SJCRH30 (cell line): ENCODE measurements at regions not wholly inside any gene's neighbourhood (a gene's known extent, or its start where the extent isn't known, plus 50 kb on each side); places are given as distances from the start of the nearest gene placed in this dataset.

Experiments used
- DNase-seq, 2 experiments: peaks; one replicate each; pipeline ENCODE4 v3.0.0-alpha.2; 2015 to 2020
- H3K27ac ChIP-seq: fragments of 250-450 bp; sonication (Bioruptor Pico); 2 replicates; pipeline ENCODE4 v1.5.1; 2020; ENCODE audit warnings: mild to moderate bottlenecking, moderate library complexity
- H3K27me3 ChIP-seq: fragments of 250-450 bp; sonication (Bioruptor Pico); 2 replicates; pipeline ENCODE4 v1.5.1; 2020; ENCODE audit warnings: mild to moderate bottlenecking, moderate library complexity
- H3K36me3 ChIP-seq: fragments of 250-450 bp; sonication (Bioruptor Pico); 2 replicates; pipeline ENCODE4 v1.5.1; 2020; ENCODE audit warnings: mild to moderate bottlenecking, moderate library complexity
- H3K4me1 ChIP-seq: fragments of 250-450 bp; sonication (Bioruptor Pico); 2 replicates; pipeline ENCODE4 v1.5.1; 2020; ENCODE audit warnings: mild to moderate bottlenecking, moderate library complexity
- H3K4me3 ChIP-seq: fragments of 250-450 bp; sonication (Bioruptor Pico); 2 replicates; pipeline ENCODE4 v1.5.1; 2020; ENCODE audit warnings: mild to moderate bottlenecking, moderate library complexity
- H3K9me3 ChIP-seq: fragments of 250-450 bp; sonication (Bioruptor Pico); replicated peaks from 2 replicates; pipeline ENCODE4 v1.5.1; 2020; ENCODE audit warnings: mild to moderate bottlenecking, moderate library complexity

DNA sequence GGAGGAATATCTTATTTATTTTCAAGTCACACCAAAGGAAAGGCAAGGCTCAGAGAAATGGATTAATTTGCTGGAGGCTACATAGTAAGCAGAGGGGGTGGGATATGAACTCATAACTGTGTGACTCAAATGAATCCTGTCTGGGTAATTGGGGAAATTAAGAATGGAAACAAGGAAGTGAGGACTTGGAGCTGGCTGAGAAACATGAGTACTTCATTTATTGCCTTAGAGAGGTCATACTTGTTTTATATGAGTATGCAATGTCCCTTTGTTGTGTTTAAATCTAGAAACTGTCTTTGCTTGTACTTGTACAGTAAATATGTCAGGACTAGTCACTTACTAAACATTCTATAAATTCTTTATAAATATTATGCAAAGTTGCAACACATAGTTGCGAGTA lies 2166.7 kb upstream of the PIK3C3 start:
- Histone ChIP-seq H3K27ac (no peak overlapping the region), H3K4me3 (no peak overlapping the region), H3K36me3 (no peaks in the 10 kb centered on the region), H3K27me3 (no peaks in the 10 kb centered on the region), H3K4me1 (no peaks in the 10 kb centered on the region), H3K9me3 (no peaks in the 10 kb centered on the region)
- no peak for DNase-seq

DNA sequence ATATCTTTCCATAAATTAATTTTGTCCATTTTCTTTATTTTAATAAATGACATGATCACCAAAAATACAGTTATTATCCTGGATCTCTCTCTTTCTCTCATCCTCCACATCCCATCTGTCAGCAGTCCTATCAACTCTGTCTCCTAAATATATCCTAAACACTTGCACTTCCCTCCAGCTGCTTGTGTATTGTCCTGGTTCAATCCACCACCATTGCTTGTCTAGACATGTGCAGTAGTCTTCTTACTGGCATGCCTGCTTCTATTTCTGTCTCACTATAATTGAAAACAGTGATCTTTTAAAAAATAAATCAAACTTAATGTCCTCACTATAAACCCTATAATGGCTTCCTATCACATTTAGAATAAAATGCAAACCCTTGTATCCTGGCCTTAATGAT lies 2168.6 kb upstream of the PIK3C3 start:
- H3K27me3 ChIP-seq, result no peaks in the 10 kb centered on the region
- no peak overlapping the region for H3K4me3 ChIP-seq
- no peaks in the 10 kb centered on the region for H3K36me3 ChIP-seq
- no peaks in the 10 kb centered on the region for H3K4me1 ChIP-seq
- H3K27ac ChIP-seq, result no peak overlapping the region
- no peak for DNase-seq
- H3K9me3 ChIP-seq, result no peaks in the 10 kb centered on the region

DNA sequence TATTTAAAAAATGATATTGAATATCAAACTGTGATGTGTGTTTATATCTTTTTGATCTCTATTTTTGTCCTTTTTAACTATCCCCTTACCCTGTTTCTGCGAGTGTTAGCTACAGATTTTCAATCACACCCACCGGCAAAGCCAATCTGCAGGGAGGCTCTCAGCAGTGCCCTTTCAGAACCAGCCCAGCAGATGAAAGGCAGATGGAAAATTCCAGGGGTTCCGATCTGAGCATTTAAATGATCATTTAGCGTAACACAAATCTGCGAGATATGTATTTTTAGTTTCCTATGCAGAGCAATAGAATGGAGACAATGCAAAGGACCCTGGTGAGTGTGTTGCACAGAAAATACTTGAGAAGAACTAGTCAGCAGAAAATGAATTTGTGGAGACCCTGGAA lies 2170.5 kb upstream of the PIK3C3 start:
- Histone ChIP-seq H3K4me1 (no peaks in the 10 kb centered on the region), H3K27me3 (no peaks in the 10 kb centered on the region), H3K4me3 (no peak overlapping the region)

DNA sequence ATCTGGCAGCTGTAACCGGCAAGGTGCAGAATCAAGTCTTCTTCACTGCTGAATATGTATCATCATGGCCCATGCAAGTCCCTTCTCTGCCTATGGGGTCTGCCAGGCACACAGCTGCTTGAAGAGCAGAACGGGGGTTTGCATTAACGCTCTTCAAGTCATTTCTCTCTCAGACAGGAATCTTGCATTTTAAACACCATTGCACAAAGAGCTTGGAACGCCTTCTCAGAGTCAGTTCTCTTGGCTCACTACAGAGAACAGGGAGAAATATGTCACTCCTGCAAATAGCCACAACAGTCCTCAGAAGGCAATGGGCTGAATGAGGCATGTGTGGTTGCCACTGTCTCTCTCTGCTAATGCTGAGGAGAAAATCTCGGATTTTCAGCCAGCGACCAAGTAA lies 2173.5 kb upstream of the PIK3C3 start:
- H3K27ac ChIP-seq, result no peak overlapping the region
- H3K27me3 ChIP-seq, result no peaks in the 10 kb centered on the region
- no peaks in the 10 kb centered on the region for H3K9me3 ChIP-seq
- no peak for DNase-seq
- no peak overlapping the region for H3K4me3 ChIP-seq
- no peaks in the 10 kb centered on the region for H3K36me3 ChIP-seq
- H3K4me1 ChIP-seq, result no peaks in the 10 kb centered on the region

More for the DNA sequence above, 2170.5 kb upstream of the PIK3C3 start:
- H3K9me3 ChIP-seq, result no peaks in the 10 kb centered on the region
- no peak overlapping the region for H3K27ac ChIP-seq
- DNase-seq, result no peak
- H3K36me3 ChIP-seq, result no peaks in the 10 kb centered on the region

DNA sequence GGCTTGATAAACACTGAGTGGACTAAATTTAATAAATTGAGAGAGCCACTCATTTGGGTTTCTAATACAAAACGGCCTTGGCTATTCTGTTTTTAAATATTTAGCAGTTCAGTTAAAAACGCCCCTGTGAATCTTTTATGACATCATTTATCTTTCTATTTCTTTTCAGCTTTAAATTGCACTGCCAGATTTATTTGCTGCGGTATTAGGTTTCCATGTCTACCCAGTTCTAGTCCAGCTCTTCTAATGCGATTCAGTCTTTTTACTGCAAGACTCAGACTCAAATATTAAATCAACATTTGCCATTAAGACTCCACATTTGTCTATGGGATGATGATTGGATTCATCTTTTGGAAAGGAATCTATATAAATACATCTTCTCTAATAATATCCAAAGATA lies 2174.3 kb upstream of the PIK3C3 start:
- no peaks in the 10 kb centered on the region for H3K9me3 ChIP-seq
- no peaks in the 10 kb centered on the region for H3K4me1 ChIP-seq
- no peak overlapping the region for H3K4me3 ChIP-seq
- H3K27ac ChIP-seq, result no peak overlapping the region
- no peaks in the 10 kb centered on the region for H3K27me3 ChIP-seq
- H3K36me3 ChIP-seq, result no peaks in the 10 kb centered on the region
- DNase-seq, result no peak

DNA sequence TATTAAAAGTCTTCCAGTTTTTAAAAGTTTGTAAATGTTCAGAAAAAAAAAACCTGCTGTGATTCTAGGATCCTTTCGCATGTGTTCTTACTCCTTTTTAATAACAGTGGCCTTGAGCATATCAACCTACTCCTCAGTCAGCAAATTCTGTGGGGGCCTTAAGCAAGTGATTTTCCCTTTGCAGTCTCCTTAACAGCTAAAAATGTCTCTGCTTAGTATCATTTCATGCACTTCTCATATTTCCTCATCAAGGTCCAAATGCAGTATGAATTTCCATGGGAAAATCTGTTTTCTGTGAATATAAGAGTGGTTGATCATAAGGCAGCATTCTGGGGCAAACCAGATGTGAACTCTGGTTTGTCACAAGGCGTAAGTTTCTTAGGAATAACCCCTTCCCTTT lies 2175.1 kb upstream of the PIK3C3 start:
- H3K27me3 ChIP-seq, result no peaks in the 10 kb centered on the region
- H3K36me3 ChIP-seq, result no peaks in the 10 kb centered on the region
- H3K4me1 ChIP-seq, result no peaks in the 10 kb centered on the region
- no peak overlapping the region for H3K27ac ChIP-seq
- no peaks in the 10 kb centered on the region for H3K9me3 ChIP-seq
- no peak for DNase-seq
- no peak overlapping the region for H3K4me3 ChIP-seq

DNA sequence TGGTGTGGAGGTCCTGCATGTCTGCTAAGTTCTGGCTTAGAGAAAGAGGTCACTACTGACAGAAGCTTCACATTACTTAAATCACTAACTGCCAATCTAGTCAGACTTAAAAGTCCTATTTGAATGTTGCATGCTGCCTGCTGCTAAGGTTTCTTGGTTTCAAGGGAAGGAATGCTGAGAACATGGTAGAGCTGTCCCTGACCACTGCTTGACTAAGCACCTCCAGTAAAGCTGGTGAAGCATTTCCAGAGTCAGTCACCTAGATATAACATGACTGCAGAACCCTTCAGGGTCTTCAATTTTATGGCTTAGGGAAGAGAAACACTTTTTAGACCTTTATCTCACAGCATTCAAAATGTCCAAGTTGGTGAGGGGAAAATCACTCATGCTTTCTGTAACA lies 2178.3 kb upstream of the PIK3C3 start:
- Histone ChIP-seq H3K36me3 (no peaks in the 10 kb centered on the region), H3K27ac (no peak overlapping the region), H3K9me3 (no peaks in the 10 kb centered on the region), H3K4me1 (no peaks in the 10 kb centered on the region), H3K4me3 (no peak overlapping the region), H3K27me3 (no peaks in the 10 kb centered on the region)
- no peak for DNase-seq

DNA sequence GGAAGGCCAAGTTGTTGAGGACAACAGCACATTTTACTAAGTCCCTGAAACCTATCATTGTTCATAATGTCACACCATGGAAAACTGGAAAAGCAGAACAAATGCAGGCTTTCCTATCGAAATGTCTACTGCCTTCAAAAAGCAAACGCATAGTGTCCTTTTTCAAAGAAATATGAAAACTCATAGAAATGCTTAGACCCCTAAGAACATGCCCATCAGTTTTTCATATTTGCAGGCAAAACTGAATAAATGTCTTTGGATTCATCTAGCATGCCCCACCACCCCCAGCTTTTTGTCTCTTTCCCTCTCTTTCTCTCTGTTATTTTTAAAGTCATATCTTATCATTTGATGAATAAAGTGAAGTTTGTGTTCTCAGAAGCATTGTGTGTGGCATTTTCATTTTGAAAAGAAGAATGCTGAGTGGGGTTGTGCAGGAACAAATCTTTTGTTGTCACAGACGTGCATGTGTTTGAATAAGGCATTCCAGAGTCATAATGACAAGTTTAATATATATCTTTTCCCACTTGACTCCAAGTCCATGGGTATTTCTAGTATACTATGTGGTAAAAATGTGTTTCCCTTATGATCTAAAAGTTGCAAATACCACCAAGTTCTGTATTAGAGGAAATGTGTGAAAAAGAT lies 2180.0 kb upstream of the PIK3C3 start:
- no peaks in the 10 kb centered on the region for H3K27me3 ChIP-seq
- H3K36me3 ChIP-seq, result no peaks in the 10 kb centered on the region
- H3K27ac ChIP-seq, result no peak overlapping the region
- DNase-seq, result no peak
- H3K4me1 ChIP-seq, result no peaks in the 10 kb centered on the region
- no peak overlapping the region for H3K4me3 ChIP-seq
- no peaks in the 10 kb centered on the region for H3K9me3 ChIP-seq

DNA sequence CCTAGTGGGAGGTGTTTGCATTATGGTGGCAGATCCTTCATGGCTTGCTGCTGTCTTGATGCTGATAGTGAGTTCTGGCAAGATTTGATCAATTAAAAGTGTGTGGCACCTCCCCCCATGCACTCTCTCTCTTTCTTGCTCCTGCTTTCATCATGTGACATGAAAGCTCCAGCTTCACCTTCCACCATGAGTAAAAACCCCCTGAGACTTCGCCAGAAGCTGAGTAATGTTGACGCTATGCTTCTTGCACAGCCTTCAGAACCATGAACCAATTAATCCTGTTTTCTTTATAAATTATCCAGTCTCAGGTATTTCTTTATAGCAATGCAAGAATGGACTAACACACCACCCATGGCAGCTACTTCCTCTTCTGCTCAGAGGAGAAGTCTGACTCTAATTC lies 2181.4 kb upstream of the PIK3C3 start:
- H3K27me3 ChIP-seq, result no peaks in the 10 kb centered on the region
- H3K4me1 ChIP-seq, result no peaks in the 10 kb centered on the region
- H3K9me3 ChIP-seq, result no peaks in the 10 kb centered on the region
- no peak overlapping the region for H3K27ac ChIP-seq
- H3K36me3 ChIP-seq, result no peaks in the 10 kb centered on the region
- no peak for DNase-seq
- no peak overlapping the region for H3K4me3 ChIP-seq

DNA sequence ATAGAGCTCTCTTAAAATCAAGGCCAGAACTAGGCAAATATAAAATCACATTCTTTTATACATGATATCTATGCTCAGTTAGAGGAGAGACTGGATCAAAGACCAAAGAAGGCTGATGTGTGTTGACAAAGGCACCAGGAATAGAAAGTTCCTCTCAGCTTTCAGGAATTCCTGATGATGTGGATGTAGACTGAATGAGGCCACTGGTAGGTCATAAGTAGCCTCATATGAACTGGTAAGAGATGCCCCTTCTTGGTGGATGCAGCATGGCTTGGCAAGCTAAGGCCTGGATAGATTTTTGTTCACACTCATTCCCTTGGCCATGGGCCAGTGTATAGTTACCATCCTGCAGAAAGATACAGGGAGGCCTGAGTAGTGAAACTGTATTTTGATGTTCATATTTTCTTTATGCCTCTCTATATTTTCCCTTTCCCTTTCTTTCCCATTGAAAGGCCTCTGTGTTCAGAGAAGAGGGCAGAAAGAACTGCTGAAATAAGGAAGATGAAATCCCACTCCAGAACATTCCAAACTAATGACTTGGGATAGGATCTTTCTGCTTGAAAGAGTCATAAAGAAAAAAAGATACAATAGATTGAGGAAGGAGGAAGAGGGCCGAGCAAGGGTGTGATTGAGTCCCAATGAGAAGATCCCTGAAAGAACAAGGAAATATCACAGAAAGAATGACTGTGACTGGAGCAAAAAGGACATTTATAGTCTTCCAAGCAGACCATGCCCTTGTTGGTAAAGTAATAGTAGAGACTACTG lies 2182.7 kb upstream of the PIK3C3 start:
- H3K27ac ChIP-seq, result no peak overlapping the region
- no peak overlapping the region for H3K4me3 ChIP-seq

DNA sequence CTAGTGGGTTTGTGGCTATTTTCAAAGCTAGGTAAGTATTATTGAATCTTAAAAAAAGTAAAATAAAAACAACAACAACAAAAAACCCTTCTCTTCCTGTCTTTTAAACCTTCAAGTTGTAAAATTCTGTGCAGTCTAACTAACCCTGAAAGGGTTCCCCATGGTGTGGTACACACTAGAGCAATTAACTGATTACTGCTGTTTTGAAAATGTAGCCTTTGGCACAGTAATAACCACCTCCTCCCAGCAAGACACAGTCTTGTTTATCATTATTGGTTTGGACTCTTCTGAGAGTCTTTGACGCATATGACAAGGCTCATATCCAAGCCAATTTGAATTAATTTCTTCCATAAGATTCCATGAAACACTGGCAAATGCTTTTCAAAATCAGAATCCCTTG lies 2184.6 kb upstream of the PIK3C3 start:
- H3K9me3 ChIP-seq, result no peaks in the 10 kb centered on the region
- no peak overlapping the region for H3K27ac ChIP-seq
- H3K27me3 ChIP-seq, result no peaks in the 10 kb centered on the region
- no peak for DNase-seq
- H3K36me3 ChIP-seq, result no peaks in the 10 kb centered on the region
- no peaks in the 10 kb centered on the region for H3K4me1 ChIP-seq
- H3K4me3 ChIP-seq, result no peak overlapping the region

More for the DNA sequence above, 2182.7 kb upstream of the PIK3C3 start:
- Histone ChIP-seq H3K4me1 (no peaks in the 10 kb centered on the region), H3K9me3 (no peaks in the 10 kb centered on the region), H3K36me3 (no peaks in the 10 kb centered on the region), H3K27me3 (no peaks in the 10 kb centered on the region)
- DNase-seq, result no peak

DNA sequence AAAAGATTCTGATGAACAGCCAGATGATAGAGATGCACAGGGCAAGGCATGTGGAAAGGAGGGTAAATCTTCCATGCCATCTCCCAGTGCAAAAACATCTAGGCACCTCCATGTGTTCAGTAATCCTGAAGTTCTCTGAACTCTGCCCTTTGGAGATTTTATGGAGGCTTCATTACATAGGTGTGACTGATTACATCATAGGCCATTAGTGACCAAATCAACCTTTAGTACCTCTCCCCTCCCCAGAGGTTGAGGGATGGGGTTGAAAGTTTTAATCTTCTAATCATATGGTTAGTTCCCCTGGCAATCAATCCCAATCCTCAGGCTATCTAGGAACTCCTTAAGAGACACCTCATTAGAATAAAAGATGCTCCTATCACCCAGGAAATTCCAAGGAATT lies 2190.2 kb upstream of the PIK3C3 start:
- H3K27ac ChIP-seq, result no peak overlapping the region
- no peaks in the 10 kb centered on the region for H3K36me3 ChIP-seq
- DNase-seq, result no peak
- H3K27me3 ChIP-seq, result no peaks in the 10 kb centered on the region
- H3K9me3 ChIP-seq, result no peaks in the 10 kb centered on the region
- H3K4me3 ChIP-seq, result no peak overlapping the region
- no peaks in the 10 kb centered on the region for H3K4me1 ChIP-seq

DNA sequence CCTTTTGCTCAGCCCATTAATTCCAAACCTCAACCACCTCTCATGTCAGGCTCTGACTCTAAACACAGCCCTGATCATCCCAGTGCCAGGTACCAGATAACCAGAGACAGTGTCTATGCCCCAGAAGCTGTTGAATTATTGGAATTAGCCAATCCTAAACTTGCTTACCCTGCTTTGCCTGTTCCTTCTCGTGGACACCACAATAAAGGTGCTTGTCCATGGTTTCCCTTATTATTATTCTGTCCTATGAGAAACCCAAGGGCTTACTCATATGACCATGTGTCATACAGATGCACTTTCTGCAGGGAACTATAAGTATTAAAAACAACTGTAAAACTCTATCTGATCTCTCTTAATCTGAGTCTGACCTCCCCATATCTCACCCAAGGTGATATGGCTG lies 2193.8 kb upstream of the PIK3C3 start:
- H3K9me3 ChIP-seq, result no peaks in the 10 kb centered on the region
- no peaks in the 10 kb centered on the region for H3K36me3 ChIP-seq
- DNase-seq, result no peak
- H3K4me1 ChIP-seq, result no peaks in the 10 kb centered on the region
- no peak overlapping the region for H3K27ac ChIP-seq
- H3K27me3 ChIP-seq, result no peaks in the 10 kb centered on the region
- H3K4me3 ChIP-seq, result no peak overlapping the region

DNA sequence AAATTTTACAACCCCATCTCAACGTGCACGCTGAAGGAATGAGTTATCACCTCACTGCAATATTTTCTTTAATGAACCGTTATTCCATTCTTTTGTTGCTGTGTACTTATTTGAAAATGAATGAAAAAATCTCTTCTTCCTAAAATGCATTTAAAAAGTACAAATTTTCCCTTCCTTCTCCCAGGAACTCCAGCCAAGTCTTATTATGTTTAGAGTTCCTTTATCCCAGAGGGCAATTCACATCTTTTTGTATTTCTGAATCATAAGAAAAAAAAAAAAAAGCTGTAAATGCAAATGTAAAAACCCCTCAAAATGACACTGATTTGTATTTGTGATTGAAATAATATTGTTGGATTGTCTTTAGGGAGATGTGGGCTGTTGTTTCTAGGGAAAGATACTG lies 2194.3 kb upstream of the CELF4 start:
- no peaks in the 10 kb centered on the region for H3K27me3 ChIP-seq
- H3K9me3 ChIP-seq, result no peaks in the 10 kb centered on the region
- H3K36me3 ChIP-seq, result no peaks in the 10 kb centered on the region
- H3K27ac ChIP-seq, result no peak overlapping the region
- no peaks in the 10 kb centered on the region for H3K4me1 ChIP-seq
- H3K4me3 ChIP-seq, result no peak overlapping the region
- no peak for DNase-seq

DNA sequence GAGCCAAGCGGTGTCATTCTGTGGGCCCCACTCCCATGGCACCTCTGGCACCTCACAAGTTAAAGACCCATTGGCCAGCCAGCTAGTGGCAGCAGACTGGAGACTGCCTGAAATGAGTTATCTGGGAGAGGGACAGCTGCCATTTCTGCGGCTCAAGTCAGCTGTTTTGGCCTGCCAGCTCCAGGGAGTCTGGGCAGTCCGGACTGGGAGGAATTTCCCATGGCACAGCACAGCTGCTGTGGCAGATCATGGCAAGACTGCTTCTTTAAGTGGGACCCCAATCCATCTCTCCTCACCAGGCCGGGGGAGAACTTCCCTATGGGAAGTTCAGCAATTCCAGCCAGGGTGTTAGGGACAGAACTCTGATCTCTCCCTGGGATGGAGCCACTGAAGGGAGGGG lies 2187.6 kb upstream of the CELF4 start:
- Histone ChIP-seq H3K27me3 (no peaks in the 10 kb centered on the region), H3K27ac (no peak overlapping the region), H3K4me3 (no peak overlapping the region), H3K4me1 (0 out of 2 replicates have a peak, but pooled peaks cover 3% of the 10 kb centered on the region), H3K9me3 (no peaks in the 10 kb centered on the region), H3K36me3 (no peaks in the 10 kb centered on the region)
- DNase-seq, result peak; percentile 34 to 51

DNA sequence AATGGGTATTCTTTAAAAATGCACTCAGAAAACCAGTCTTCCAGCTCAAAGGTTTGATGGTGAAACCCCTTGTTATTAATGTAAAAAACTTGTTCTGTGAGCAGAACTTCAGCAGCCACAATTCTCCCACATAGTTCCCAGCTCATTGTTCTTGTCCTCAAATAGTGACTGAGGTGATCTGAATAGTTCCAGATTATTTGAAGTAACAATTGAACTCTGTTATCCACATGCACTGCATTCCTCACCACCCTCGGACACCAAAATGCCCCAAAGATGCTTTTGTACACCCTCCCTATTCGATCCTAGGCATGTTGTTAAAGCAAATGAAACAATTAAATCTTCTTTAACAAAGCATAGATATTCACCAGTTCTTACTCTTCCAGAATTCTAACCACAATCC lies 2186.8 kb upstream of the CELF4 start:
- no peak for DNase-seq
- Histone ChIP-seq H3K27me3 (no peaks in the 10 kb centered on the region), H3K9me3 (no peaks in the 10 kb centered on the region), H3K27ac (no peak overlapping the region), H3K36me3 (no peaks in the 10 kb centered on the region), H3K4me1 (0 out of 2 replicates have a peak, but pooled peaks cover 3% of the 10 kb centered on the region), H3K4me3 (no peak overlapping the region)
